ENCODE measurements at regions not wholly inside any gene's neighbourhood (a gene's known extent, or its start where the extent isn't known, plus 50 kb on each side); places are given as distances from the start of the nearest gene placed in this dataset.

DNA sequence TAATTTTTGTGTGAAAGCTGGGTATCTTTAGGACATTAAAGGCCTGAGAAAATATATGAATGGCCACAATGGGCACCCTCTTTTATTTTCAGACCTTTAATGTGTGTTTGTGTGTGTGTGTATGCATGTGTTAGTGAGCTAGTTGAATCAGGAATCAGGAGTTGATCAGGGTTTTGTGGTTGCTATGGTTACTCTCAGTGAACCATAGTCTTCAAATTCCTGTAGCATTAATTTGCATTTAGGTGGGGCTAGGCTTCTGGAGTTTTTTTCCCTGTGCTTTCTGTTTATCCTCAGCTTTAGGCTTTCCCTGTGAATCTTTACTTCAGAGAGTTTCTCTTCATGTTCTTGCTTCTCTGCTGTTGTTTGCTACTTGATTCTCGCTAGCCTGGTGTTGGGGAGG, 122.0 kb upstream of the ONECUT1 start:
- H3K4me2 ChIP-seq: no peak overlapping the region
- no peaks in the 10 kb centered on the region for H4K20me1 ChIP-seq (ENCODE audit: insufficient read depth, poor library complexity, severe bottlenecking)
- no peaks in the 10 kb centered on the region for H3K79me2 ChIP-seq
- no peaks in the 10 kb centered on the region for H3K4me1 ChIP-seq (ENCODE audit: insufficient read depth)
- H3K9me3 ChIP-seq (ENCODE audit: low read depth): no peaks in the 10 kb centered on the region
- no peak overlapping the region for H3K4me3 ChIP-seq
- TF ChIP-seq, protein P1, sequence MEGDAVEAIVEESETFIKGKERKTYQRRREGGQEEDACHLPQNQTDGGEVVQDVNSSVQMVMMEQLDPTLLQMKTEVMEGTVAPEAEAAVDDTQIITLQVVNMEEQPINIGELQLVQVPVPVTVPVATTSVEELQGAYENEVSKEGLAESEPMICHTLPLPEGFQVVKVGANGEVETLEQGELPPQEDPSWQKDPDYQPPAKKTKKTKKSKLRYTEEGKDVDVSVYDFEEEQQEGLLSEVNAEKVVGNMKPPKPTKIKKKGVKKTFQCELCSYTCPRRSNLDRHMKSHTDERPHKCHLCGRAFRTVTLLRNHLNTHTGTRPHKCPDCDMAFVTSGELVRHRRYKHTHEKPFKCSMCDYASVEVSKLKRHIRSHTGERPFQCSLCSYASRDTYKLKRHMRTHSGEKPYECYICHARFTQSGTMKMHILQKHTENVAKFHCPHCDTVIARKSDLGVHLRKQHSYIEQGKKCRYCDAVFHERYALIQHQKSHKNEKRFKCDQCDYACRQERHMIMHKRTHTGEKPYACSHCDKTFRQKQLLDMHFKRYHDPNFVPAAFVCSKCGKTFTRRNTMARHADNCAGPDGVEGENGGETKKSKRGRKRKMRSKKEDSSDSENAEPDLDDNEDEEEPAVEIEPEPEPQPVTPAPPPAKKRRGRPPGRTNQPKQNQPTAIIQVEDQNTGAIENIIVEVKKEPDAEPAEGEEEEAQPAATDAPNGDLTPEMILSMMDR (IDR thresholded peaks at IDR 0.05; ENCODE audit: poor library complexity): no peak
- TF ChIP-seq EZH2 (IDR thresholded peaks at IDR 0.05; ENCODE audit: borderline replicate concordance): no peak
- TF ChIP-seq EZH2phosphoT487 (IDR thresholded peaks at IDR 0.05; ENCODE audit: low read depth, severe bottlenecking, unreplicated experiment): no peak
- no peaks in the 10 kb centered on the region for H3K9me2 ChIP-seq (replicated peaks; ENCODE audit: insufficient read depth)
- H2AFZ ChIP-seq: no peak overlapping the region
- H3K27me3 ChIP-seq: no peaks in the 10 kb centered on the region
- no peak overlapping the region for H3K27ac ChIP-seq
- H3K36me3 ChIP-seq (replicated peaks; ENCODE audit: insufficient read depth, low read depth): no peaks in the 10 kb centered on the region
- 68% methylated on average over 1 of the region's 1 CpG for WGBS (ENCODE audit: low lambda C conversion rate, missing lambda C conversion rate)
- DNase-seq (ENCODE audit: low spot score): no peak

DNA sequence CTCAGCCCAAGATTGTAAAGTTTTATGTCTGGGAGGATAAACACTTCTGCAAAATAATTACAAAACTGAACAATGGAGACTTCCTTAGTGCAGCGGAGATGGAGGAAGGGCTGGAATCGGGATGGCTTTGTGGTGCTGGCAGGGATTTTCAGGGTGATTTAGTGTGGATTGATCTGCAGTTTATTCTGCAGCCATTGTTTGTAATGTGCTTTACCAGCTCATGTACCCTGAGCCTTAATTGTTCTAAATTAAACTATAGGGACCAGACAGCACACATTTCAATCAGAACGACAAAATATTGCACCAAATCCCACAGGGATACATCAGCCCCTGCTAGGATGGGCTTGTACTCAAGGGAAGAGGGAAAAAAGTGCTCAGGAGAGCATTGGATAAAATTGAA, 103.2 kb upstream of the ONECUT1 start:
- 67% methylated on average over 3 of the region's 3 CpGs for WGBS (ENCODE audit: low lambda C conversion rate, missing lambda C conversion rate)
- H3K4me1 ChIP-seq (ENCODE audit: insufficient read depth): no peaks in the 10 kb centered on the region
- no peak overlapping the region for H2AFZ ChIP-seq
- TF ChIP-seq, protein P1 (IDR thresholded peaks at IDR 0.05; ENCODE audit: poor library complexity): no peak
- TF ChIP-seq EZH2 (IDR thresholded peaks at IDR 0.05; ENCODE audit: borderline replicate concordance): no peak
- no peaks in the 10 kb centered on the region for H3K9me3 ChIP-seq (ENCODE audit: low read depth)
- H3K4me2 ChIP-seq: no peak overlapping the region
- no peaks in the 10 kb centered on the region for H3K79me2 ChIP-seq
- no peaks in the 10 kb centered on the region for H4K20me1 ChIP-seq (ENCODE audit: insufficient read depth, poor library complexity, severe bottlenecking)
- no peak overlapping the region for H3K4me3 ChIP-seq
- H3K9me2 ChIP-seq (replicated peaks; ENCODE audit: insufficient read depth): no peaks in the 10 kb centered on the region
- H3K36me3 ChIP-seq (replicated peaks; ENCODE audit: insufficient read depth, low read depth): no peaks in the 10 kb centered on the region
- peaks cover 2% of the 10 kb centered on the region for H3K27me3 ChIP-seq
- DNase-seq (ENCODE audit: low spot score): no peak
- H3K27ac ChIP-seq: no peak overlapping the region

DNA sequence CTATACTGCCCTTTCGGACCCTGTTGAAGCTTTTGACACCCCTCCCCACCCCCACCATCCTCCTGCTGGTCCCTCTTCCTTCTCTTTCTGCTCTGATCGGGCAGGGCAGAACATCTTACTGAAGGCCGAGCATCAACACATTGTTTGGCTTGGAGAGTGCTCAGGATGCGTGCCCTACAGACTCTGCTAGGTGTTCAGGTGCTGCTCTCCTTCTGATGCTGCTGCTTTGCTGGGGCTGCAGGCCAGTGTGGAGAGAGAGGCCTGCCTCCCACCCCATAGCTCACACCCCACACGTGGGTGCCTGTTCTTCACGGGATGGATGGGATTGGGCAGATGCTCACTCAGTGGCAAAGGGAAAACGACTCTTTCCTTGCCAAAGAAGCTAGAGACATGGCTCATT, 89.8 kb upstream of the ONECUT1 start:
- no peaks in the 10 kb centered on the region for H3K4me1 ChIP-seq (ENCODE audit: insufficient read depth)
- no peaks in the 10 kb centered on the region for H3K36me3 ChIP-seq (replicated peaks; ENCODE audit: insufficient read depth, low read depth)
- H3K27ac ChIP-seq: no peak overlapping the region
- no peaks in the 10 kb centered on the region for H3K9me2 ChIP-seq (replicated peaks; ENCODE audit: insufficient read depth)
- H3K27me3 ChIP-seq: no peaks in the 10 kb centered on the region
- 73% methylated on average over 7 of the region's 7 CpGs for WGBS (ENCODE audit: low lambda C conversion rate, missing lambda C conversion rate)
- H3K79me2 ChIP-seq: no peaks in the 10 kb centered on the region
- TF ChIP-seq, protein P1 (IDR thresholded peaks at IDR 0.05; ENCODE audit: poor library complexity): no peak
- TF ChIP-seq EZH2phosphoT487 (IDR thresholded peaks at IDR 0.05; ENCODE audit: low read depth, severe bottlenecking, unreplicated experiment) (no peak), EZH2 (IDR thresholded peaks at IDR 0.05; ENCODE audit: borderline replicate concordance) (no peak)
- H3K4me3 ChIP-seq: no peak overlapping the region
- DNase-seq (ENCODE audit: low spot score): no peak
- H2AFZ ChIP-seq: no peak overlapping the region
- no peaks in the 10 kb centered on the region for H3K9me3 ChIP-seq (ENCODE audit: low read depth)
- H3K4me2 ChIP-seq: no peak overlapping the region
- no peaks in the 10 kb centered on the region for H4K20me1 ChIP-seq (ENCODE audit: insufficient read depth, poor library complexity, severe bottlenecking)

DNA sequence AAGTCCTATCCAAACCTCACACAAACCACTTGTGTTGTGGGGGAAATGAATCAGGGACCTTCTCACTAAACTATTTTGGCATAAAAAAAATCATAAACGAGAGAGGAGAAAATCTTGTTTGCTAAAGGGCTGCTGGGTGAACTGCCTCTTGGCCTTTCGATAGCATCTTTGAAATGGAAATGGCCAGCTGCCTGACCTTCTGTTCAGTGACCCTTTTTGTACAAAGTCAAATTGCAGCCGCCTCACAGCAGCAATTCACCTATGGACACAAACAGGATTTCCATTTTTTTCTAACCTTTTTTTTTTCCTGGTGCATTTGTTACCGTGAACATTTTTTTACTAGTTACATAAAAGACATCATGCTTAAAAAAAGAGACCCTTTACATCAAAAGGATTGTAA, 89.0 kb upstream of the ONECUT1 start:
- Histone ChIP-seq H3K4me3 (no peak overlapping the region), H3K9me2 (replicated peaks; ENCODE audit: insufficient read depth) (no peaks in the 10 kb centered on the region), H3K9me3 (ENCODE audit: low read depth) (no peaks in the 10 kb centered on the region), H2AFZ (no peak overlapping the region), H3K27me3 (no peaks in the 10 kb centered on the region), H3K4me1 (ENCODE audit: insufficient read depth) (no peaks in the 10 kb centered on the region), H3K79me2 (no peaks in the 10 kb centered on the region), H4K20me1 (ENCODE audit: insufficient read depth, poor library complexity, severe bottlenecking) (no peaks in the 10 kb centered on the region), H3K36me3 (replicated peaks; ENCODE audit: insufficient read depth, low read depth) (no peaks in the 10 kb centered on the region), H3K4me2 (no peak overlapping the region), H3K27ac (no peak overlapping the region)
- TF ChIP-seq EZH2phosphoT487 (IDR thresholded peaks at IDR 0.05; ENCODE audit: low read depth, severe bottlenecking, unreplicated experiment): no peak
- TF ChIP-seq, protein P1 (IDR thresholded peaks at IDR 0.05; ENCODE audit: poor library complexity): no peak
- TF ChIP-seq EZH2 (IDR thresholded peaks at IDR 0.05; ENCODE audit: borderline replicate concordance): no peak
- 80% methylated on average over 4 of the region's 4 CpGs for WGBS (ENCODE audit: low lambda C conversion rate, missing lambda C conversion rate)
- DNase-seq (ENCODE audit: low spot score): no peak
